ENCODE measurements at regions not wholly inside any gene's neighbourhood (a gene's known extent, or its start where the extent isn't known, plus 50 kb on each side); places are given as distances from the start of the nearest gene placed in this dataset.

- TF ChIP-seq ETS1 (IDR thresholded peaks at IDR 0.05) (no peak), NANOG (IDR thresholded peaks at IDR 0.05; ENCODE audit: borderline replicate concordance) (no peak), REST (IDR thresholded peaks at IDR 0.05; ENCODE audit: unreplicated experiment) (no peak)
Observed at GRCh38 chr5:86896916-86897315, 279.2 kb downstream of the COX7C start (continued).

GRCh38 chr5:86909418-86910295 is 291.9 kb downstream of the COX7C start:
- Mint-ChIP-seq H3K4me3 (no peak overlapping the region), H3K9me3 (no peaks in the 10 kb centered on the region), H3K27ac (no peak overlapping the region), H3K36me3 (ENCODE audit: low read depth) (no peaks in the 10 kb centered on the region), H3K4me1 (no peaks in the 10 kb centered on the region), H3K27me3 (ENCODE audit: insufficient read depth, low read depth, poor library complexity) (no peaks in the 10 kb centered on the region)
- Histone ChIP-seq H3K9me2 (ENCODE audit: insufficient read depth) (no peaks in the 10 kb centered on the region), H3K27me3 (ENCODE audit: insufficient read depth) (no peaks in the 10 kb centered on the region), H2AFZ (no peak overlapping the region), H3K4me1 (ENCODE audit: insufficient read depth) (no peaks in the 10 kb centered on the region), H4K20me1 (replicated peaks; ENCODE audit: insufficient read depth) (no peaks in the 10 kb centered on the region), H3K36me3 (ENCODE audit: insufficient read depth) (no peaks in the 10 kb centered on the region), H3K4me2 (no peak overlapping the region), H3K4me3 (no peak overlapping the region), H3F3A (replicated peaks; ENCODE audit: low read depth) (no peaks in the 10 kb centered on the region), H3K27ac (ENCODE audit: low read depth) (no peak overlapping the region), H3K79me2 (replicated peaks; ENCODE audit: insufficient read depth) (no peaks in the 10 kb centered on the region)
- DNase-seq (ENCODE audit: low spot score) (no peak), ATAC-seq (no peak)
- TF ChIP-seq ZNF114 (CRISPR knock-in tag; IDR thresholded peaks at IDR 0.05) (no peak), NANOG (IDR thresholded peaks at IDR 0.05; ENCODE audit: borderline replicate concordance) (no peak), ETS1 (IDR thresholded peaks at IDR 0.05) (no peak), STAT1 (IDR thresholded peaks at IDR 0.05; ENCODE audit: unreplicated experiment) (no peak), EZH2 (IDR thresholded peaks at IDR 0.05; ENCODE audit: low read depth, unreplicated experiment) (no peak), REST (IDR thresholded peaks at IDR 0.05; ENCODE audit: unreplicated experiment) (no peak), EZH2phosphoT487 (IDR thresholded peaks at IDR 0.05; ENCODE audit: unreplicated experiment) (no peak), POLR2AphosphoS5 (IDR thresholded peaks at IDR 0.05; ENCODE audit: low read depth) (no peak), ZNF331 (CRISPR knock-in tag; IDR thresholded peaks at IDR 0.05; ENCODE audit: low read depth) (no peak), JUNB (IDR thresholded peaks at IDR 0.05; ENCODE audit: unreplicated experiment) (no peak), CREB1 (CRISPR knock-in tag; IDR thresholded peaks at IDR 0.05; ENCODE audit: low read depth) (no peak)
- TF ChIP-seq, protein P1, sequence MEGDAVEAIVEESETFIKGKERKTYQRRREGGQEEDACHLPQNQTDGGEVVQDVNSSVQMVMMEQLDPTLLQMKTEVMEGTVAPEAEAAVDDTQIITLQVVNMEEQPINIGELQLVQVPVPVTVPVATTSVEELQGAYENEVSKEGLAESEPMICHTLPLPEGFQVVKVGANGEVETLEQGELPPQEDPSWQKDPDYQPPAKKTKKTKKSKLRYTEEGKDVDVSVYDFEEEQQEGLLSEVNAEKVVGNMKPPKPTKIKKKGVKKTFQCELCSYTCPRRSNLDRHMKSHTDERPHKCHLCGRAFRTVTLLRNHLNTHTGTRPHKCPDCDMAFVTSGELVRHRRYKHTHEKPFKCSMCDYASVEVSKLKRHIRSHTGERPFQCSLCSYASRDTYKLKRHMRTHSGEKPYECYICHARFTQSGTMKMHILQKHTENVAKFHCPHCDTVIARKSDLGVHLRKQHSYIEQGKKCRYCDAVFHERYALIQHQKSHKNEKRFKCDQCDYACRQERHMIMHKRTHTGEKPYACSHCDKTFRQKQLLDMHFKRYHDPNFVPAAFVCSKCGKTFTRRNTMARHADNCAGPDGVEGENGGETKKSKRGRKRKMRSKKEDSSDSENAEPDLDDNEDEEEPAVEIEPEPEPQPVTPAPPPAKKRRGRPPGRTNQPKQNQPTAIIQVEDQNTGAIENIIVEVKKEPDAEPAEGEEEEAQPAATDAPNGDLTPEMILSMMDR (conservative IDR thresholded peaks at IDR 0.05; ENCODE audit: low read depth in 2 of 2) = no peak

Measured in GM23338 (cell line).